SU-DHL-6 (cell line): ENCODE measurements at regions not wholly inside any gene's neighbourhood (a gene's known extent, or its start where the extent isn't known, plus 50 kb on each side); places are given as distances from the start of the nearest gene placed in this dataset.

Source experiments
- H2AFZ ChIP-seq: fragments of 200-600 bp; sonication (generic); 2 replicates; pipeline ENCODE4 v1.6.1; 2014; ENCODE audit warnings: low read depth, mild to moderate bottlenecking, moderate library complexity, mixed read lengths, antibody characterized with exemption, low read length; ENCODE audit not compliant: severe bottlenecking
- H3F3A ChIP-seq: fragments of 200-600 bp; shearing (Covaris generic); 2 replicates; pipeline ENCODE4 v1.6.0; 2016; ENCODE audit warnings: antibody characterized with exemption, mild to moderate bottlenecking; ENCODE audit not compliant: insufficient read depth
- H3K27ac ChIP-seq: fragments of 200-600 bp; sonication (generic); 2 replicates; pipeline ENCODE4 v1.5.1; 2016; ENCODE audit warnings: low read depth, mild to moderate bottlenecking, low read length, moderate library complexity, mixed read lengths
- H3K27me3 ChIP-seq: fragments of 200-600 bp; sonication (generic), shearing (Covaris generic); 2 replicates; pipeline ENCODE4 v1.6.0; 2014; ENCODE audit warnings: mild to moderate bottlenecking, low read length
- H3K36me3 ChIP-seq: fragments of 200-600 bp; sonication (generic); 2 replicates; pipeline ENCODE4 v1.6.1; 2014; ENCODE audit warnings: mild to moderate bottlenecking, low read length, mixed read lengths
- H3K4me2 ChIP-seq: fragments of 300-600, 200-600 bp; shearing (Covaris generic), sonication (generic); 2 replicates; pipeline ENCODE4 v1.6.0; 2014; ENCODE audit warnings: low read length, low read depth, mild to moderate bottlenecking; ENCODE audit not compliant: poor library complexity, severe bottlenecking
- H3K4me3 ChIP-seq: fragments of 200-600 bp; sonication (generic); 2 replicates; pipeline ENCODE4 v1.5.1; 2014; ENCODE audit warnings: antibody characterized with exemption, low read length, mild to moderate bottlenecking, mixed read lengths; ENCODE audit not compliant: insufficient read depth, poor library complexity, severe bottlenecking
- H3K79me2 ChIP-seq: fragments of 200-600 bp; sonication (generic); 2 replicates; pipeline ENCODE4 v1.6.1; 2014; ENCODE audit warnings: mild to moderate bottlenecking, low read length, moderate library complexity; ENCODE audit not compliant: insufficient read depth
- H3K9ac ChIP-seq: fragments of 200-600 bp; sonication (generic); 2 replicates; pipeline ENCODE4 v1.7.0; 2014; ENCODE audit warnings: mild to moderate bottlenecking, low read length
- H3K9me2 ChIP-seq: fragments of 200-600 bp; sonication (generic); replicated peaks from 2 replicates; pipeline ENCODE4 v1.6.1; 2014; ENCODE audit warnings: low read length; ENCODE audit not compliant: insufficient read depth
- H3K9me3 ChIP-seq: fragments of 200-600 bp; sonication (generic); 2 replicates; pipeline ENCODE4 v1.6.1; 2014; ENCODE audit warnings: low read length, mixed read lengths; ENCODE audit not compliant: insufficient read depth
- H4K20me1 ChIP-seq: fragments of 200-600 bp; sonication (generic); 2 replicates; pipeline ENCODE4 v1.6.1; 2014; ENCODE audit warnings: low read depth, mild to moderate bottlenecking, antibody characterized with exemption, low read length, moderate library complexity, mixed read lengths
- CTCF ChIP-seq: fragments of 200-600 bp; sonication (generic); IDR thresholded peaks from one replicate; pipeline ENCODE4 v1.5.1; 2017; ENCODE audit warnings: antibody characterized with exemption, mild to moderate bottlenecking, low read length, moderate library complexity; ENCODE audit not compliant: insufficient read depth, poor library complexity, severe bottlenecking
- EZH2phosphoT487 ChIP-seq: fragments of 200-600 bp; sonication (generic), shearing (Covaris generic); conservative IDR thresholded peaks from 2 replicates; pipeline ENCODE4 v1.6.1; 2018; ENCODE audit warnings: mild to moderate bottlenecking, antibody characterized with exemption, low read length, moderate library complexity, mixed read lengths

- Histone ChIP-seq H3K36me3 (no peaks in the 10 kb centered on the region), H3K9me3 (no peaks in the 10 kb centered on the region), H3K4me2 (no peak overlapping the region), H3K27ac (no peak overlapping the region), H3K27me3 (no peaks in the 10 kb centered on the region), H3K4me3 (no peak overlapping the region), H3K9ac (no peak overlapping the region), H3K79me2 (no peaks in the 10 kb centered on the region), H3F3A (no peaks in the 10 kb centered on the region), H4K20me1 (no peaks in the 10 kb centered on the region), H2AFZ (no peak overlapping the region), H3K9me2 (no peaks in the 10 kb centered on the region)
- TF ChIP-seq EZH2phosphoT487, result no peak
- no peak for TF ChIP-seq CTCF
Observed at GRCh38 chr4:74638689-74639088, 155.6 kb downstream of the BTC start.

GRCh38 chr4:74640111-74640903 is 154.0 kb downstream of the BTC start:
- no peak overlapping the region for H3K4me2 ChIP-seq
- H3K27ac ChIP-seq, result no peak overlapping the region
- no peaks in the 10 kb centered on the region for H3K36me3 ChIP-seq
- no peaks in the 10 kb centered on the region for H3K27me3 ChIP-seq
- H3K9me2 ChIP-seq, result no peaks in the 10 kb centered on the region
- H3K4me3 ChIP-seq, result no peak overlapping the region
- H4K20me1 ChIP-seq, result no peaks in the 10 kb centered on the region
- no peak overlapping the region for H3K9ac ChIP-seq
- no peaks in the 10 kb centered on the region for H3K79me2 ChIP-seq
- no peak for TF ChIP-seq EZH2phosphoT487
- TF ChIP-seq CTCF, result no peak
- H3F3A ChIP-seq, result no peaks in the 10 kb centered on the region
- H3K9me3 ChIP-seq, result no peaks in the 10 kb centered on the region
- H2AFZ ChIP-seq, result no peak overlapping the region

- no peaks in the 10 kb centered on the region for H3F3A ChIP-seq
- no peaks in the 10 kb centered on the region for H3K36me3 ChIP-seq
- no peaks in the 10 kb centered on the region for H3K27me3 ChIP-seq
- H3K4me2 ChIP-seq, result no peak overlapping the region
- no peak for TF ChIP-seq EZH2phosphoT487
- no peak for TF ChIP-seq CTCF
- H2AFZ ChIP-seq, result no peak overlapping the region
- H3K79me2 ChIP-seq, result no peaks in the 10 kb centered on the region
- no peaks in the 10 kb centered on the region for H3K9me2 ChIP-seq
- no peaks in the 10 kb centered on the region for H3K9me3 ChIP-seq
- no peak overlapping the region for H3K27ac ChIP-seq
- H3K9ac ChIP-seq, result no peak overlapping the region
- H3K4me3 ChIP-seq, result no peak overlapping the region
- H4K20me1 ChIP-seq, result no peaks in the 10 kb centered on the region
Observed at GRCh38 chr4:74642006-74642405, 152.3 kb downstream of the BTC start.
